B cell (primary cell): ENCODE measurements at regions not wholly inside any gene's neighbourhood (a gene's known extent, or its start where the extent isn't known, plus 50 kb on each side); places are given as distances from the start of the nearest gene placed in this dataset.

Source experiments
- ATAC-seq: fragments of 200-7000 bp; cut with Tn5 transposase; one replicate; pipeline ENCODE4 v1.10.0; 2021; ENCODE audit warnings: low read depth, mild to moderate bottlenecking, moderate number of reproducible peaks, moderate library complexity
- CTCF ChIA-PET: fragments of 350-600 bp; sonication (Branson Sonifier 250); formaldehyde crosslinking; loops from one replicate; lab custom pipeline; 2021; ENCODE audit warnings: antibody characterized with exemption, inconsistent platforms; lab: Charles Lee
- POLR2A ChIA-PET: fragments of 350-600 bp; sonication (Branson Sonifier 250); formaldehyde crosslinking; loops from one replicate; lab custom pipeline; 2021; ENCODE audit warnings: antibody characterized with exemption; lab: Charles Lee
- DNase-seq: peaks from one replicate; pipeline ENCODE4 v3.0.0; 2013
- H2AFZ ChIP-seq: 2 replicates; pipeline ENCODE4 v1.6.1; 2012; ENCODE audit warnings: mild to moderate bottlenecking, low read depth, low read length; ENCODE audit not compliant: insufficient read depth, poor library complexity, severe bottlenecking
- H3K27ac ChIP-seq, 2 donors: 1 replicate in 1 of 2; 2 replicates in 1 of 2; pipeline ENCODE4 v1.5.1; 2012 to 2013; ENCODE audit warnings: low read length in 2 of 2, mild to moderate bottlenecking in 2 of 2, moderate library complexity in 1 of 2
- H3K27me3 ChIP-seq, 4 experiments: fragments of 200-600 bp in 1 of 4; sonication (generic) in 1 of 4; replicated peaks in 1 of 4; 1 replicate in 2 of 4; 2 replicates in 2 of 4; pipeline versions ENCODE4 v1.6.1 to v1.7.0; 2013 to 2016; ENCODE audit warnings: low read length in 3 of 4, mild to moderate bottlenecking in 2 of 4, mixed read lengths in 1 of 4, moderate library complexity in 1 of 4; ENCODE audit not compliant: insufficient read depth in 4 of 4, control insufficient read depth in 3 of 4; ENCODE audit errors: control extremely low read depth in 1 of 4
- H3K36me3 ChIP-seq, 2 experiments: replicated peaks in 1 of 2; 1 replicate in 1 of 2; 2 replicates in 1 of 2; pipeline versions ENCODE4 v1.6.1 to v1.7.1; 2013; ENCODE audit warnings: low read length in 1 of 2; ENCODE audit not compliant: insufficient read depth in 2 of 2, control insufficient read depth in 1 of 2; ENCODE audit errors: control extremely low read depth in 1 of 2, extremely low read depth in 1 of 2
- H3K4me1 ChIP-seq, 2 donors: fragments of 200-600 bp in 1 of 2; sonication (generic) in 1 of 2; 1 replicate in 1 of 2; 2 replicates in 1 of 2; pipeline versions ENCODE4 v1.5.1 to v1.6.1; 2013 to 2017; ENCODE audit warnings: low read length in 2 of 2; ENCODE audit not compliant: control insufficient read depth in 2 of 2, insufficient read depth in 2 of 2
- H3K4me2 ChIP-seq: replicated peaks from 2 replicates; pipeline ENCODE3; 2012; ENCODE audit warnings: mild to moderate bottlenecking, low read depth, low read length; ENCODE audit not compliant: poor library complexity, severe bottlenecking
- H3K4me3 ChIP-seq, 5 experiments: fragments of 200-600 bp in 1 of 5; sonication (generic) in 1 of 5; 1 replicate in 3 of 5; 2 replicates in 2 of 5; pipeline versions ENCODE4 v1.5.1 to v1.7.0; 2011 to 2016; ENCODE audit warnings: low read length in 4 of 5, mild to moderate bottlenecking in 4 of 5, low read depth in 2 of 5, control low read depth in 1 of 5, moderate library complexity in 1 of 5; ENCODE audit not compliant: insufficient read depth in 1 of 5; ENCODE audit errors: control extremely low read depth in 1 of 5, extremely low read depth in 1 of 5
- H3K79me2 ChIP-seq: fragments of 200-600 bp; sonication (generic); one replicate; pipeline ENCODE4 v1.6.0; 2016; ENCODE audit warnings: low read length; ENCODE audit not compliant: control insufficient read depth, insufficient read depth
- H3K9ac ChIP-seq: fragments of 200-600 bp; sonication (generic); 2 replicates; pipeline ENCODE4 v1.6.1; 2017; ENCODE audit warnings: mild to moderate bottlenecking, low read length, moderate library complexity
- H3K9me3 ChIP-seq, 3 donors: one replicate each; pipeline versions ENCODE4 v1.6.1 to v1.7.1; 2013; ENCODE audit warnings: low read length in 2 of 3; ENCODE audit not compliant: control insufficient read depth in 2 of 3, insufficient read depth in 1 of 3; ENCODE audit errors: control extremely low read depth in 1 of 3
- H4K20me1 ChIP-seq: 2 replicates; pipeline ENCODE4 v1.6.0; 2012; ENCODE audit warnings: mild to moderate bottlenecking, low read length; ENCODE audit not compliant: insufficient read depth, control insufficient read depth, poor library complexity, severe bottlenecking
- H3K27ac Mint-ChIP-seq: one replicate; pipeline ENCODE4 v1.8.0; 2021; ENCODE audit warnings: mixed read lengths
- H3K27me3 Mint-ChIP-seq: one replicate; pipeline ENCODE4 v1.8.0; 2021; ENCODE audit warnings: mixed read lengths
- H3K4me1 Mint-ChIP-seq: one replicate; pipeline ENCODE4 v1.8.0; 2021; ENCODE audit warnings: mixed read lengths
- H3K4me3 Mint-ChIP-seq: one replicate; pipeline ENCODE4 v1.8.0; 2021; ENCODE audit warnings: mixed read lengths
- H3K9me3 Mint-ChIP-seq: one replicate; pipeline ENCODE4 v1.8.0; 2022; ENCODE audit warnings: mixed read lengths; ENCODE audit not compliant: insufficient read depth
- EZH2 ChIP-seq: IDR thresholded peaks from 2 replicates; pipeline ENCODE4 v1.6.1; 2012; ENCODE audit warnings: borderline replicate concordance, low read depth, mild to moderate bottlenecking, moderate library complexity, low read length; ENCODE audit not compliant: insufficient read depth, poor library complexity, severe bottlenecking
- WGBS: methylation state at CpG from one replicate; pipeline ENCODE4 v1.1.5; 2013; ENCODE audit warnings: missing lambda C conversion rate; ENCODE audit not compliant: insufficient coverage; 5-methylcytosine and 5-hydroxymethylcytosine counted together
- intact Hi-C: fragments of 100-400 bp; cut with micrococcal nuclease; formaldehyde crosslinking; loops from one replicate; pipeline ENCODE4 v1.10.0; 2022
- TF ChIP-seq, protein P1 (sequence below): fragments of 200-600 bp; IDR thresholded peaks from one replicate; pipeline ENCODE4 v1.8.0; 2022; ENCODE audit warnings: antibody characterized with exemption, mild to moderate bottlenecking

- TF ChIP-seq EZH2 = no peak
- TF ChIP-seq, protein P1, sequence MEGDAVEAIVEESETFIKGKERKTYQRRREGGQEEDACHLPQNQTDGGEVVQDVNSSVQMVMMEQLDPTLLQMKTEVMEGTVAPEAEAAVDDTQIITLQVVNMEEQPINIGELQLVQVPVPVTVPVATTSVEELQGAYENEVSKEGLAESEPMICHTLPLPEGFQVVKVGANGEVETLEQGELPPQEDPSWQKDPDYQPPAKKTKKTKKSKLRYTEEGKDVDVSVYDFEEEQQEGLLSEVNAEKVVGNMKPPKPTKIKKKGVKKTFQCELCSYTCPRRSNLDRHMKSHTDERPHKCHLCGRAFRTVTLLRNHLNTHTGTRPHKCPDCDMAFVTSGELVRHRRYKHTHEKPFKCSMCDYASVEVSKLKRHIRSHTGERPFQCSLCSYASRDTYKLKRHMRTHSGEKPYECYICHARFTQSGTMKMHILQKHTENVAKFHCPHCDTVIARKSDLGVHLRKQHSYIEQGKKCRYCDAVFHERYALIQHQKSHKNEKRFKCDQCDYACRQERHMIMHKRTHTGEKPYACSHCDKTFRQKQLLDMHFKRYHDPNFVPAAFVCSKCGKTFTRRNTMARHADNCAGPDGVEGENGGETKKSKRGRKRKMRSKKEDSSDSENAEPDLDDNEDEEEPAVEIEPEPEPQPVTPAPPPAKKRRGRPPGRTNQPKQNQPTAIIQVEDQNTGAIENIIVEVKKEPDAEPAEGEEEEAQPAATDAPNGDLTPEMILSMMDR = no peak
Observed at GRCh38 chr20:60768216-60768615, 483.8 kb upstream of the CDH4 start.

DNA sequence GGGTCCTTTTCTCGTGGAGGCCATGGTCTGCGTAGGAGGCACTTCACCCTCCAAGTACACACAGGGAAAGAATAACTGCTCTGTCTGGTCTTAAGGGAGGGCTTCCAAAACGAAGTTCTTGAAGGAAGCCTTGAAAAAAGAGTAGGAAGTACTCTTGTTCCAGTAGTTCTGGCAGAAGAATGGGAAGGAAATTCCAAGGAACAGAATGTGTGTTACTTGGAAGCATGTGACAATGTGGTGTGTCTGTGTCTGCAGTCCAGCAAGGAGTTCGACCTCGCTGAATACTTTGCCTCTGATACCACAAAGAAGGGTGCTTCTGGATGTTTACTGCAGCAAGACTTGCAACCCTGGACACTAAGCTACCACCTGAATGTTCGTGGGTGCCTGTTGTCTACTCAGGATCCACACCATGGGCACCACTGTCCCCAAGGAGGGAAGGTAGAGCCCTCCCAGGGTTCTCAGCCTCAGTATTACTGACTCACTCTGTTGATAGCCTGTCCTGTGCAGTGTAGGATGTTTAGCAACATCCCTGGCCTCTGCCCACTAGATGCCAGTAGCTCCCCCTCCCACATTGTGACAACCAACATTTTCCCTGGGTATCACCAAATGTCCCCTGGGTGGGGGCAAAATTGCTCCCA is 471.6 kb upstream of the CDH4 start:
- Histone ChIP-seq H3K79me2 (no peaks in the 10 kb centered on the region), H3K4me1 (no peaks in the 10 kb centered on the region), H3K27ac (no peak overlapping the region), H3K4me3 (no peak overlapping the region), H3K9me3 (peaks cover 0 to 8% (median 0%) of the 10 kb centered on the region in 3 donors), H4K20me1 (no peaks in the 10 kb centered on the region), H2AFZ (no peak overlapping the region), H3K27me3 (no peaks in the 10 kb centered on the region), H3K36me3 (no peaks in the 10 kb centered on the region), H3K9ac (no peak overlapping the region), H3K4me2 (no peak overlapping the region)
- DNase-seq = no peak
- 59% methylated on average over 6 of the region's 6 CpGs for WGBS
- POLR2A ChIA-PET = no interaction called here
- Mint-ChIP-seq H3K27ac (no peak overlapping the region), H3K9me3 (peaks cover 4% of the 10 kb centered on the region), H3K4me1 (no peaks in the 10 kb centered on the region), H3K4me3 (no peak overlapping the region), H3K27me3 (no peaks in the 10 kb centered on the region)
- TF ChIP-seq, protein P1 = no peak
- no peak for TF ChIP-seq EZH2
- ATAC-seq = no peak
- intact Hi-C loops = no loop called here
- CTCF ChIA-PET = no interaction called here

More at GRCh38 chr20:60768216-60768615, 483.8 kb upstream of the CDH4 start:
- no peak overlapping the region for H3K27ac Mint-ChIP-seq
- no peaks in the 10 kb centered on the region for H3K9me3 Mint-ChIP-seq
- DNase-seq = no peak
- H3K27me3 Mint-ChIP-seq = no peaks in the 10 kb centered on the region
- H3K4me3 ChIP-seq = no peak overlapping the region
- CTCF ChIA-PET = no interaction called here
- H3K27me3 ChIP-seq = no peaks in the 10 kb centered on the region
- intact Hi-C loops = no loop called here
- WGBS = no CpG with 5 or more reads among the region's 1 CpG
- H2AFZ ChIP-seq = no peak overlapping the region
- H3K4me1 ChIP-seq = no peaks in the 10 kb centered on the region
- peaks cover 0 to 14% (median 0%) of the 10 kb centered on the region in 3 donors for H3K9me3 ChIP-seq
- H3K4me2 ChIP-seq = no peak overlapping the region
- H3K9ac ChIP-seq = no peak overlapping the region
- H4K20me1 ChIP-seq = no peaks in the 10 kb centered on the region
- no peaks in the 10 kb centered on the region for H3K4me1 Mint-ChIP-seq
- POLR2A ChIA-PET = no interaction called here
- ATAC-seq = no peak
- H3K36me3 ChIP-seq = no peaks in the 10 kb centered on the region
- no peaks in the 10 kb centered on the region for H3K79me2 ChIP-seq
- no peak overlapping the region for H3K27ac ChIP-seq
- no peak overlapping the region for H3K4me3 Mint-ChIP-seq
